H9 (cell line): ENCODE measurements at regions not wholly inside any gene's neighbourhood (a gene's known extent, or its start where the extent isn't known, plus 50 kb on each side); places are given as distances from the start of the nearest gene placed in this dataset.

Source experiments
- DNase-seq: peaks from one replicate; pipeline ENCODE4 v3.0.0-alpha.2; 2017
- H2AFZ ChIP-seq: one replicate; pipeline ENCODE4 v1.6.1; 2013; ENCODE audit warnings: mild to moderate bottlenecking, low read length, control low read depth, moderate library complexity
- H2AK5ac ChIP-seq: 2 replicates; pipeline ENCODE4 v1.6.1; 2013; ENCODE audit warnings: low read length, control low read depth, mixed read lengths; ENCODE audit not compliant: insufficient read length
- H2BK120ac ChIP-seq: one replicate; pipeline ENCODE4 v1.6.1; 2013; ENCODE audit warnings: low read depth, mild to moderate bottlenecking, low read length, control low read depth, inconsistent platforms; ENCODE audit not compliant: poor library complexity, severe bottlenecking
- H2BK12ac ChIP-seq: 2 replicates; pipeline ENCODE4 v1.6.1; 2013; ENCODE audit warnings: low read length, control low read depth, mixed read lengths, low read depth; ENCODE audit not compliant: insufficient read length
- H2BK15ac ChIP-seq: 2 replicates; pipeline ENCODE4 v1.6.1; 2013; ENCODE audit warnings: low read depth, low read length, control low read depth
- H2BK20ac ChIP-seq: one replicate; pipeline ENCODE4 v1.6.1; 2013; ENCODE audit warnings: low read depth, mild to moderate bottlenecking, low read length, control low read depth, inconsistent platforms; ENCODE audit not compliant: poor library complexity, severe bottlenecking
- H2BK5ac ChIP-seq: 2 replicates; pipeline ENCODE4 v1.6.1; 2013; ENCODE audit warnings: low read length, control low read depth, mixed read lengths; ENCODE audit not compliant: insufficient read length
- H3K14ac ChIP-seq: 2 replicates; pipeline ENCODE4 v1.6.1; 2013; ENCODE audit warnings: low read length, control low read depth; ENCODE audit not compliant: insufficient read depth
- H3K18ac ChIP-seq: 2 replicates; pipeline ENCODE4 v1.6.1; 2013; ENCODE audit warnings: low read depth, mild to moderate bottlenecking, mixed read lengths, low read length, control low read depth; ENCODE audit not compliant: insufficient read length
- H3K23ac ChIP-seq: 2 replicates; pipeline ENCODE4 v1.6.1; 2013; ENCODE audit warnings: low read length, control low read depth, mixed read lengths, low read depth; ENCODE audit not compliant: insufficient read length
- H3K23me2 ChIP-seq: 2 replicates; pipeline ENCODE4 v1.6.1; 2013; ENCODE audit warnings: low read depth, mild to moderate bottlenecking, mixed read lengths, low read length, control low read depth; ENCODE audit not compliant: insufficient read length, poor library complexity, severe bottlenecking
- H3K27ac ChIP-seq: 2 replicates; pipeline ENCODE4 v1.5.1; 2013; ENCODE audit warnings: low read length, control low read depth, mixed read lengths, low read depth; ENCODE audit not compliant: insufficient read length
- H3K27me3 ChIP-seq: 2 replicates; pipeline ENCODE4 v1.6.1; 2013; ENCODE audit warnings: low read length, control low read depth, inconsistent platforms; ENCODE audit not compliant: insufficient read depth
- H3K4ac ChIP-seq: 2 replicates; pipeline ENCODE4 v1.6.1; 2013; ENCODE audit warnings: low read depth, mild to moderate bottlenecking, control low read depth, inconsistent platforms, low read length, moderate library complexity
- H3K4me1 ChIP-seq: 2 replicates; pipeline ENCODE4 v1.6.1; 2013; ENCODE audit warnings: low read length, control low read depth, inconsistent platforms; ENCODE audit not compliant: insufficient read depth
- H3K4me2 ChIP-seq: 2 replicates; pipeline ENCODE4 v1.6.1; 2013; ENCODE audit warnings: low read length, control low read depth, mixed read lengths; ENCODE audit not compliant: insufficient read length, insufficient read depth
- H3K56ac ChIP-seq: 2 replicates; pipeline ENCODE4 v1.6.1; 2013; ENCODE audit warnings: low read depth, mild to moderate bottlenecking, mixed read lengths, low read length, control low read depth; ENCODE audit not compliant: insufficient read length
- H3K79me1 ChIP-seq: 2 replicates; pipeline ENCODE4 v1.6.1; 2013; ENCODE audit warnings: low read depth, mild to moderate bottlenecking, moderate library complexity, low read length, control low read depth, inconsistent platforms; ENCODE audit not compliant: insufficient read depth, poor library complexity, severe bottlenecking
- H3K79me2 ChIP-seq: 2 replicates; pipeline ENCODE4 v1.6.1; 2013; ENCODE audit warnings: low read length, control low read depth, inconsistent platforms; ENCODE audit not compliant: insufficient read depth
- H3K9ac ChIP-seq: 2 replicates; pipeline ENCODE4 v1.6.1; 2013; ENCODE audit warnings: low read length, control low read depth, mixed read lengths; ENCODE audit not compliant: insufficient read length; ENCODE audit errors: extremely low read depth
- H3K9me3 ChIP-seq: one replicate; pipeline ENCODE4 v1.6.1; 2013; ENCODE audit warnings: low read depth, low read length, inconsistent platforms; ENCODE audit not compliant: control insufficient read depth
- H3T11ph ChIP-seq: one replicate; pipeline ENCODE4 v1.6.1; 2013; ENCODE audit warnings: mild to moderate bottlenecking, low read length, control low read depth, inconsistent platforms
- H4K20me1 ChIP-seq: one replicate; pipeline ENCODE4 v1.6.1; 2013; ENCODE audit not compliant: control insufficient read depth, insufficient read length, insufficient read depth
- H4K5ac ChIP-seq: 2 replicates; pipeline ENCODE4 v1.6.1; 2013; ENCODE audit warnings: low read depth, mild to moderate bottlenecking, mixed read lengths, low read length, control low read depth; ENCODE audit not compliant: insufficient read length
- H4K8ac ChIP-seq: replicated peaks from 2 replicates; pipeline ENCODE4 v1.6.1; 2013; ENCODE audit warnings: low read length, control low read depth, mixed read lengths, low read depth; ENCODE audit not compliant: insufficient read length
- H4K91ac ChIP-seq: 2 replicates; pipeline ENCODE4 v1.6.1; 2013; ENCODE audit warnings: low read depth, mild to moderate bottlenecking, moderate library complexity, mixed read lengths, low read length, control low read depth; ENCODE audit not compliant: insufficient read length
- H3K27ac Mint-ChIP-seq, 3 experiments: 2 replicates in 2 of 3; 3 replicates in 1 of 3; pipeline ENCODE4 v1.8.0; 2020 to 2021; ENCODE audit warnings: mixed read lengths in 3 of 3, mild to moderate bottlenecking in 1 of 3, moderate library complexity in 1 of 3
- H3K27me3 Mint-ChIP-seq: 2 replicates; pipeline ENCODE4 v1.8.0; 2021; ENCODE audit warnings: low read depth, mild to moderate bottlenecking, moderate library complexity, mixed read lengths
- H3K36me3 Mint-ChIP-seq, 3 experiments: 2 replicates in 2 of 3; 3 replicates in 1 of 3; pipeline ENCODE4 v1.8.0; 2020 to 2021; ENCODE audit warnings: low read depth in 3 of 3, mixed read lengths in 3 of 3; ENCODE audit not compliant: insufficient read depth in 1 of 3
- H3K4me1 Mint-ChIP-seq, 2 experiments: 2 replicates each; pipeline ENCODE4 v1.8.0; 2020; ENCODE audit warnings: mixed read lengths in 2 of 2
- H3K4me3 Mint-ChIP-seq, 2 experiments: 2 replicates in 1 of 2; 3 replicates in 1 of 2; pipeline ENCODE4 v1.8.0; 2020 to 2021; ENCODE audit warnings: mild to moderate bottlenecking in 2 of 2, mixed read lengths in 2 of 2, moderate library complexity in 1 of 2
- H3K9me3 Mint-ChIP-seq, 2 experiments: 2 replicates in 1 of 2; 3 replicates in 1 of 2; pipeline ENCODE4 v1.8.0; 2020; ENCODE audit warnings: mild to moderate bottlenecking in 2 of 2, mixed read lengths in 2 of 2, moderate library complexity in 1 of 2
- CTCF ChIP-seq: fragments of 200-600 bp; sonication (generic); conservative IDR thresholded peaks from 3 replicates; pipeline ENCODE4 v1.8.0; 2021; ENCODE audit warnings: antibody characterized with exemption, mild to moderate bottlenecking
- WGBS: extraction: QIAGEN DNeasy Blood & Tissue Kit; methylation state at CpG from one replicate; pipeline ENCODE4 v1.1.7; 2013; ENCODE audit warnings: missing lambda C conversion rate, low lambda C conversion rate, mixed read lengths; ENCODE audit not compliant: insufficient read length; ENCODE audit errors: extremely low coverage; 5-methylcytosine and 5-hydroxymethylcytosine counted together

DNA sequence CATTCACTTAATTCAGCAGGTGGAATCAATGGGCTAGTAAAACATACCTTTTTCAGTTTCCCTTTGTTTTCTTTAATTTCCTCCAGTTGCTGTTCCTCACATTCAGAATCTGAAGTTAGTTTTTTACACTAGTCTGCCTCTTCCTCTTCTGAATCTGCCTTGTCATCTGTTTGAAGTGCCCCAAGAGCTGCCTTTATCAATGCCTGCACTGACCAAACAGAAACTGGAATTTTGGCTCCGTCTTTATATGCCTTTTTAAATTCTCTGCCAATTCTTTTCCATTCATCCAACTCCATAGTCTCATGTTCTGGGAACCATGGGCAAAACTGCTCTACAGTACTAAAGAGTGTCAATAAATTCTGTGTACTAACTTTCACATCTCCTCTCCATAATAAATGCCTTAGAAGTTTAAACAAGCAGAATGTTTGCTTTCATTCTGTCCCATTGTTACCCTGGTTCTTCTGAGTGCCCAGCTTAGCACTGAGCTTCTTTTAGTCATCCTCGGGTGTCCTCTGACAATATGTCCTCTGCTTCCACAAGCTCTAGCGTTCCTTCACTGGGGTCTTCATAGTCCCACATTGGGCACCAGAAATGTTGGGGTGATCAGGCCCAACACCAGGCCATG, 154.2 kb downstream of the ZNF486 start:
- WGBS = no CpG with 5 or more reads among the region's 3 CpGs

More for the DNA sequence above, 154.2 kb downstream of the ZNF486 start:
- no peak overlapping the region for H3K27ac Mint-ChIP-seq
- Histone ChIP-seq H2BK20ac (no peak overlapping the region), H3K9me3 (no peaks in the 10 kb centered on the region), H2BK12ac (no peak overlapping the region), H2BK5ac (no peak overlapping the region), H3K14ac (no peak overlapping the region), H2AK5ac (no peak overlapping the region), H4K91ac (no peak overlapping the region), H4K5ac (no peak overlapping the region), H3T11ph (no peak overlapping the region), H3K79me2 (no peaks in the 10 kb centered on the region), H3K4ac (no peak overlapping the region), H3K4me1 (no peaks in the 10 kb centered on the region), H3K27ac (no peak overlapping the region), H2BK120ac (no peak overlapping the region), H2AFZ (no peak overlapping the region), H3K4me2 (no peak overlapping the region), H4K8ac (no peak overlapping the region), H3K79me1 (no peaks in the 10 kb centered on the region), H3K27me3 (no peaks in the 10 kb centered on the region), H3K23ac (no peak overlapping the region), H3K18ac (no peak overlapping the region), H2BK15ac (no peak overlapping the region), H4K20me1 (no peaks in the 10 kb centered on the region), H3K56ac (no peak overlapping the region), H3K9ac (no peak overlapping the region), H3K23me2 (no peaks in the 10 kb centered on the region)
- H3K9me3 Mint-ChIP-seq = peaks cover 0 to 9% of the 10 kb centered on the region in 2 experiments; a peak in 3 of 5 replicates
- DNase-seq = no peak
- TF ChIP-seq CTCF = no peak
- H3K4me3 Mint-ChIP-seq = no peak overlapping the region
- no peaks in the 10 kb centered on the region; a peak in 2 of 7 replicates for H3K36me3 Mint-ChIP-seq
- no peaks in the 10 kb centered on the region for H3K27me3 Mint-ChIP-seq
- H3K4me1 Mint-ChIP-seq = peaks cover 5 to 10% of the 10 kb centered on the region in 2 experiments; a peak in 3 of 4 replicates
